H9 (cell line): ENCODE measurements at regions not wholly inside any gene's neighbourhood (a gene's known extent, or its start where the extent isn't known, plus 50 kb on each side); places are given as distances from the start of the nearest gene placed in this dataset.

Experiments used
- DNase-seq: peaks from one replicate; pipeline ENCODE4 v3.0.0-alpha.2; 2017
- H2AFZ ChIP-seq: one replicate; pipeline ENCODE4 v1.6.1; 2013; ENCODE audit warnings: mild to moderate bottlenecking, low read length, control low read depth, moderate library complexity
- H2AK5ac ChIP-seq: 2 replicates; pipeline ENCODE4 v1.6.1; 2013; ENCODE audit warnings: low read length, control low read depth, mixed read lengths; ENCODE audit not compliant: insufficient read length
- H2BK120ac ChIP-seq: one replicate; pipeline ENCODE4 v1.6.1; 2013; ENCODE audit warnings: low read depth, mild to moderate bottlenecking, low read length, control low read depth, inconsistent platforms; ENCODE audit not compliant: poor library complexity, severe bottlenecking
- H2BK12ac ChIP-seq: 2 replicates; pipeline ENCODE4 v1.6.1; 2013; ENCODE audit warnings: low read length, control low read depth, mixed read lengths, low read depth; ENCODE audit not compliant: insufficient read length
- H2BK15ac ChIP-seq: 2 replicates; pipeline ENCODE4 v1.6.1; 2013; ENCODE audit warnings: low read depth, low read length, control low read depth
- H2BK20ac ChIP-seq: one replicate; pipeline ENCODE4 v1.6.1; 2013; ENCODE audit warnings: low read depth, mild to moderate bottlenecking, low read length, control low read depth, inconsistent platforms; ENCODE audit not compliant: poor library complexity, severe bottlenecking
- H2BK5ac ChIP-seq: 2 replicates; pipeline ENCODE4 v1.6.1; 2013; ENCODE audit warnings: low read length, control low read depth, mixed read lengths; ENCODE audit not compliant: insufficient read length
- H3K14ac ChIP-seq: 2 replicates; pipeline ENCODE4 v1.6.1; 2013; ENCODE audit warnings: low read length, control low read depth; ENCODE audit not compliant: insufficient read depth
- H3K18ac ChIP-seq: 2 replicates; pipeline ENCODE4 v1.6.1; 2013; ENCODE audit warnings: low read depth, mild to moderate bottlenecking, mixed read lengths, low read length, control low read depth; ENCODE audit not compliant: insufficient read length
- H3K23ac ChIP-seq: 2 replicates; pipeline ENCODE4 v1.6.1; 2013; ENCODE audit warnings: low read length, control low read depth, mixed read lengths, low read depth; ENCODE audit not compliant: insufficient read length
- H3K23me2 ChIP-seq: 2 replicates; pipeline ENCODE4 v1.6.1; 2013; ENCODE audit warnings: low read depth, mild to moderate bottlenecking, mixed read lengths, low read length, control low read depth; ENCODE audit not compliant: insufficient read length, poor library complexity, severe bottlenecking
- H3K27ac ChIP-seq: 2 replicates; pipeline ENCODE4 v1.5.1; 2013; ENCODE audit warnings: low read length, control low read depth, mixed read lengths, low read depth; ENCODE audit not compliant: insufficient read length
- H3K27me3 ChIP-seq: 2 replicates; pipeline ENCODE4 v1.6.1; 2013; ENCODE audit warnings: low read length, control low read depth, inconsistent platforms; ENCODE audit not compliant: insufficient read depth
- H3K4ac ChIP-seq: 2 replicates; pipeline ENCODE4 v1.6.1; 2013; ENCODE audit warnings: low read depth, mild to moderate bottlenecking, control low read depth, inconsistent platforms, low read length, moderate library complexity
- H3K4me1 ChIP-seq: 2 replicates; pipeline ENCODE4 v1.6.1; 2013; ENCODE audit warnings: low read length, control low read depth, inconsistent platforms; ENCODE audit not compliant: insufficient read depth
- H3K4me2 ChIP-seq: 2 replicates; pipeline ENCODE4 v1.6.1; 2013; ENCODE audit warnings: low read length, control low read depth, mixed read lengths; ENCODE audit not compliant: insufficient read length, insufficient read depth
- H3K56ac ChIP-seq: 2 replicates; pipeline ENCODE4 v1.6.1; 2013; ENCODE audit warnings: low read depth, mild to moderate bottlenecking, mixed read lengths, low read length, control low read depth; ENCODE audit not compliant: insufficient read length
- H3K79me1 ChIP-seq: 2 replicates; pipeline ENCODE4 v1.6.1; 2013; ENCODE audit warnings: low read depth, mild to moderate bottlenecking, moderate library complexity, low read length, control low read depth, inconsistent platforms; ENCODE audit not compliant: insufficient read depth, poor library complexity, severe bottlenecking
- H3K79me2 ChIP-seq: 2 replicates; pipeline ENCODE4 v1.6.1; 2013; ENCODE audit warnings: low read length, control low read depth, inconsistent platforms; ENCODE audit not compliant: insufficient read depth
- H3K9ac ChIP-seq: 2 replicates; pipeline ENCODE4 v1.6.1; 2013; ENCODE audit warnings: low read length, control low read depth, mixed read lengths; ENCODE audit not compliant: insufficient read length; ENCODE audit errors: extremely low read depth
- H3K9me3 ChIP-seq: one replicate; pipeline ENCODE4 v1.6.1; 2013; ENCODE audit warnings: low read depth, low read length, inconsistent platforms; ENCODE audit not compliant: control insufficient read depth
- H3T11ph ChIP-seq: one replicate; pipeline ENCODE4 v1.6.1; 2013; ENCODE audit warnings: mild to moderate bottlenecking, low read length, control low read depth, inconsistent platforms
- H4K20me1 ChIP-seq: one replicate; pipeline ENCODE4 v1.6.1; 2013; ENCODE audit not compliant: control insufficient read depth, insufficient read length, insufficient read depth
- H4K5ac ChIP-seq: 2 replicates; pipeline ENCODE4 v1.6.1; 2013; ENCODE audit warnings: low read depth, mild to moderate bottlenecking, mixed read lengths, low read length, control low read depth; ENCODE audit not compliant: insufficient read length
- H4K8ac ChIP-seq: replicated peaks from 2 replicates; pipeline ENCODE4 v1.6.1; 2013; ENCODE audit warnings: low read length, control low read depth, mixed read lengths, low read depth; ENCODE audit not compliant: insufficient read length
- H4K91ac ChIP-seq: 2 replicates; pipeline ENCODE4 v1.6.1; 2013; ENCODE audit warnings: low read depth, mild to moderate bottlenecking, moderate library complexity, mixed read lengths, low read length, control low read depth; ENCODE audit not compliant: insufficient read length
- H3K27ac Mint-ChIP-seq, 3 experiments: 2 replicates in 2 of 3; 3 replicates in 1 of 3; pipeline ENCODE4 v1.8.0; 2020 to 2021; ENCODE audit warnings: mixed read lengths in 3 of 3, mild to moderate bottlenecking in 1 of 3, moderate library complexity in 1 of 3
- H3K27me3 Mint-ChIP-seq: 2 replicates; pipeline ENCODE4 v1.8.0; 2021; ENCODE audit warnings: low read depth, mild to moderate bottlenecking, moderate library complexity, mixed read lengths
- H3K36me3 Mint-ChIP-seq, 3 experiments: 2 replicates in 2 of 3; 3 replicates in 1 of 3; pipeline ENCODE4 v1.8.0; 2020 to 2021; ENCODE audit warnings: low read depth in 3 of 3, mixed read lengths in 3 of 3; ENCODE audit not compliant: insufficient read depth in 1 of 3
- H3K4me1 Mint-ChIP-seq, 2 experiments: 2 replicates each; pipeline ENCODE4 v1.8.0; 2020; ENCODE audit warnings: mixed read lengths in 2 of 2
- H3K4me3 Mint-ChIP-seq, 2 experiments: 2 replicates in 1 of 2; 3 replicates in 1 of 2; pipeline ENCODE4 v1.8.0; 2020 to 2021; ENCODE audit warnings: mild to moderate bottlenecking in 2 of 2, mixed read lengths in 2 of 2, moderate library complexity in 1 of 2
- H3K9me3 Mint-ChIP-seq, 2 experiments: 2 replicates in 1 of 2; 3 replicates in 1 of 2; pipeline ENCODE4 v1.8.0; 2020; ENCODE audit warnings: mild to moderate bottlenecking in 2 of 2, mixed read lengths in 2 of 2, moderate library complexity in 1 of 2
- WGBS: extraction: QIAGEN DNeasy Blood & Tissue Kit; methylation state at CpG from one replicate; pipeline ENCODE4 v1.1.7; 2013; ENCODE audit warnings: missing lambda C conversion rate, low lambda C conversion rate, mixed read lengths; ENCODE audit not compliant: insufficient read length; ENCODE audit errors: extremely low coverage; 5-methylcytosine and 5-hydroxymethylcytosine counted together
- TF ChIP-seq, protein P1 (sequence below): fragments of 200-600 bp; sonication (generic); conservative IDR thresholded peaks from 3 replicates; pipeline ENCODE4 v1.8.0; 2021; ENCODE audit warnings: antibody characterized with exemption, mild to moderate bottlenecking

DNA sequence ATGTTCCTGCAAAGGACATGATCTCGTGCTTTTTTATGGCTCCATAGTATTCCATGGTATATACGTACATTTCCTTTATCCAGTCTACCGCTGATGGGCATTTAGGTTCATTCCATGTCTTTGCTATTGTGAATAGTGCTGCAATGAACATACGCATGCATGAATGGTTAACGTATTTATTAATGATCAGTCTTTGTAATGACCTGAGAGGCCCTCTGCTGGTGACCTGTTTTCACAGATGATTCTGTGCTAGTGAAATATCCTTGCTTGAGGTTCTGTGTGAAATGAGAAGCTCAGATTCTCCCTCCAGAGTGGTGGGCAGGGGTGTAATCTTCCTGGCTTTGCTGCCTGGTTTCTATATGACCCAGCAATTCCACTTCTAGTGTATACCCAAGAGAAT is 160.2 kb upstream of the RASGRP1 start:
- H3K79me1 ChIP-seq = no peaks in the 10 kb centered on the region
- no peak overlapping the region for H3K27ac ChIP-seq
- H3K23me2 ChIP-seq = no peaks in the 10 kb centered on the region
- H2BK12ac ChIP-seq = no peak overlapping the region
- no peak overlapping the region for H3K4ac ChIP-seq
- no peak overlapping the region for H2BK20ac ChIP-seq
- H3T11ph ChIP-seq = no peak overlapping the region
- Mint-ChIP-seq H3K4me1 (no peaks in the 10 kb centered on the region), H3K36me3 (no peaks in the 10 kb centered on the region), H3K27me3 (no peaks in the 10 kb centered on the region; the same call in 1 of the 2 replicates), H3K27ac (no peak overlapping the region), H3K4me3 (no peak overlapping the region), H3K9me3 (no peaks in the 10 kb centered on the region)
- WGBS = no CpG with 5 or more reads among the region's 5 CpGs
- H2BK5ac ChIP-seq = no peak overlapping the region
- TF ChIP-seq, protein P1, sequence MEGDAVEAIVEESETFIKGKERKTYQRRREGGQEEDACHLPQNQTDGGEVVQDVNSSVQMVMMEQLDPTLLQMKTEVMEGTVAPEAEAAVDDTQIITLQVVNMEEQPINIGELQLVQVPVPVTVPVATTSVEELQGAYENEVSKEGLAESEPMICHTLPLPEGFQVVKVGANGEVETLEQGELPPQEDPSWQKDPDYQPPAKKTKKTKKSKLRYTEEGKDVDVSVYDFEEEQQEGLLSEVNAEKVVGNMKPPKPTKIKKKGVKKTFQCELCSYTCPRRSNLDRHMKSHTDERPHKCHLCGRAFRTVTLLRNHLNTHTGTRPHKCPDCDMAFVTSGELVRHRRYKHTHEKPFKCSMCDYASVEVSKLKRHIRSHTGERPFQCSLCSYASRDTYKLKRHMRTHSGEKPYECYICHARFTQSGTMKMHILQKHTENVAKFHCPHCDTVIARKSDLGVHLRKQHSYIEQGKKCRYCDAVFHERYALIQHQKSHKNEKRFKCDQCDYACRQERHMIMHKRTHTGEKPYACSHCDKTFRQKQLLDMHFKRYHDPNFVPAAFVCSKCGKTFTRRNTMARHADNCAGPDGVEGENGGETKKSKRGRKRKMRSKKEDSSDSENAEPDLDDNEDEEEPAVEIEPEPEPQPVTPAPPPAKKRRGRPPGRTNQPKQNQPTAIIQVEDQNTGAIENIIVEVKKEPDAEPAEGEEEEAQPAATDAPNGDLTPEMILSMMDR = peak; percentile 37; the same call in 2 of the 3 replicates
- H3K4me1 ChIP-seq = no peaks in the 10 kb centered on the region
- no peaks in the 10 kb centered on the region for H3K9me3 ChIP-seq
- no peak overlapping the region for H2BK120ac ChIP-seq
- no peak overlapping the region for H2AFZ ChIP-seq
- no peak overlapping the region for H3K14ac ChIP-seq
- no peak overlapping the region for H4K5ac ChIP-seq
- no peaks in the 10 kb centered on the region for H3K27me3 ChIP-seq
- no peaks in the 10 kb centered on the region for H3K79me2 ChIP-seq
- H3K4me2 ChIP-seq = no peak overlapping the region
- H3K18ac ChIP-seq = no peak overlapping the region
- H2AK5ac ChIP-seq = no peak overlapping the region
- no peaks in the 10 kb centered on the region for H4K20me1 ChIP-seq
- H3K23ac ChIP-seq = no peak overlapping the region
- no peak overlapping the region for H3K56ac ChIP-seq
- no peak for DNase-seq
- H3K9ac ChIP-seq = no peak overlapping the region
- H4K8ac ChIP-seq = no peak overlapping the region
- H4K91ac ChIP-seq = no peak overlapping the region
- no peak overlapping the region for H2BK15ac ChIP-seq
